ENCODE measurements at regions not wholly inside any gene's neighbourhood (a gene's known extent, or its start where the extent isn't known, plus 50 kb on each side); places are given as distances from the start of the nearest gene placed in this dataset.
"Not testable (repeated sequence)": the region's sequence is repeated elsewhere in the genome, so short reads cannot be mapped to it uniquely, and the experiment has no call there.

GRCh38 chr12:34397591-34398365 is 375.5 kb downstream of the ALG10 start:
- peak in 1 of 2 donors; percentile 0 for DNase-seq

- DNase-seq: no peak
Measured at GRCh38 chr12:34398366-34398705, 376.0 kb downstream of the ALG10 start.

GRCh38 chr12:34398706-34399630 is 376.7 kb downstream of the ALG10 start:
- DNase-seq: peak in 1 of 2 donors; percentile 0

- peak in 1 of 2 donors; percentile 0 for DNase-seq
Measured at GRCh38 chr12:34399631-34400410, 377.5 kb downstream of the ALG10 start.

- peak in 1 of 2 donors; percentile 0 for DNase-seq
Measured at GRCh38 chr12:34400411-34400881, 378.1 kb downstream of the ALG10 start.

- no peak for DNase-seq
Measured at GRCh38 chr12:34400986-34401658, 378.8 kb downstream of the ALG10 start.

- DNase-seq: peak in 1 of 2 donors; percentile 0
Measured at GRCh38 chr12:34401659-34402227, 379.4 kb downstream of the ALG10 start.

GRCh38 chr12:34402228-34402898 is 380.1 kb downstream of the ALG10 start:
- peak in 1 of 2 donors; percentile 0 for DNase-seq

- peak in 1 of 2 donors; percentile 0 for DNase-seq
Measured at GRCh38 chr12:34402899-34403705, 380.8 kb downstream of the ALG10 start.

- DNase-seq: peak in 1 of 2 donors; percentile 0
Measured at GRCh38 chr12:34403706-34404376, 381.5 kb downstream of the ALG10 start.

GRCh38 chr12:34404377-34405285 is 382.3 kb downstream of the ALG10 start:
- DNase-seq: no peak

GRCh38 chr12:34405286-34406227 is 383.3 kb downstream of the ALG10 start:
- no peak for DNase-seq

GRCh38 chr12:34406228-34406995 is 384.1 kb downstream of the ALG10 start:
- DNase-seq: peak in 1 of 2 donors; percentile 0

GRCh38 chr12:34406996-34407300 is 384.7 kb downstream of the ALG10 start:
- no peak for DNase-seq

- no peak for DNase-seq
Measured at GRCh38 chr12:34407813-34408212, 385.5 kb downstream of the ALG10 start.

- not testable (repeated sequence) for DNase-seq
Measured at GRCh38 chr12:34431509-34431908, 409.2 kb downstream of the ALG10 start.
